ENCODE measurements at regions not wholly inside any gene's neighbourhood (a gene's known extent, or its start where the extent isn't known, plus 50 kb on each side); places are given as distances from the start of the nearest gene placed in this dataset.

GRCh38 chr6:14858808-14859207, 387.1 kb upstream of the JARID2 start:
- Histone ChIP-seq H4K20me1 (ENCODE audit: insufficient read depth, poor library complexity, severe bottlenecking) (no peaks in the 10 kb centered on the region), H3K9me2 (replicated peaks; ENCODE audit: insufficient read depth) (no peaks in the 10 kb centered on the region), H2AFZ (no peak overlapping the region), H3K79me2 (no peaks in the 10 kb centered on the region), H3K27ac (no peak overlapping the region), H3K4me3 (no peak overlapping the region), H3K36me3 (replicated peaks; ENCODE audit: insufficient read depth, low read depth) (no peaks in the 10 kb centered on the region), H3K27me3 (no peaks in the 10 kb centered on the region), H3K4me2 (no peak overlapping the region), H3K9me3 (ENCODE audit: low read depth) (no peaks in the 10 kb centered on the region), H3K4me1 (ENCODE audit: insufficient read depth) (no peaks in the 10 kb centered on the region)
- TF ChIP-seq EZH2 (IDR thresholded peaks at IDR 0.05; ENCODE audit: borderline replicate concordance) (no peak), EZH2phosphoT487 (IDR thresholded peaks at IDR 0.05; ENCODE audit: low read depth, severe bottlenecking, unreplicated experiment) (no peak), CTCF (IDR thresholded peaks at IDR 0.05; ENCODE audit: poor library complexity) (no peak)
- DNase-seq (ENCODE audit: low spot score), result no peak
- 94% methylated on average over 4 of the region's 4 CpGs for WGBS (ENCODE audit: low lambda C conversion rate, missing lambda C conversion rate)

GRCh38 chr6:14860774-14861173, 385.1 kb upstream of the JARID2 start:
- Histone ChIP-seq H3K79me2 (no peaks in the 10 kb centered on the region), H3K27ac (no peak overlapping the region), H3K9me2 (replicated peaks; ENCODE audit: insufficient read depth) (no peaks in the 10 kb centered on the region), H3K9me3 (ENCODE audit: low read depth) (no peaks in the 10 kb centered on the region), H3K4me3 (no peak overlapping the region), H3K27me3 (peaks cover 3% of the 10 kb centered on the region), H2AFZ (no peak overlapping the region), H3K36me3 (replicated peaks; ENCODE audit: insufficient read depth, low read depth) (no peaks in the 10 kb centered on the region), H3K4me1 (ENCODE audit: insufficient read depth) (no peaks in the 10 kb centered on the region), H3K4me2 (no peak overlapping the region), H4K20me1 (ENCODE audit: insufficient read depth, poor library complexity, severe bottlenecking) (no peaks in the 10 kb centered on the region)
- no peak for TF ChIP-seq EZH2phosphoT487 (IDR thresholded peaks at IDR 0.05; ENCODE audit: low read depth, severe bottlenecking, unreplicated experiment)
- no peak for TF ChIP-seq EZH2 (IDR thresholded peaks at IDR 0.05; ENCODE audit: borderline replicate concordance)
- no peak for TF ChIP-seq CTCF (IDR thresholded peaks at IDR 0.05; ENCODE audit: poor library complexity)
- WGBS (ENCODE audit: low lambda C conversion rate, missing lambda C conversion rate), result 82% methylated on average over 2 of the region's 2 CpGs
- DNase-seq (ENCODE audit: low spot score), result no peak

GRCh38 chr6:14861491-14861943, 384.4 kb upstream of the JARID2 start:
- no peak overlapping the region for H3K27ac ChIP-seq
- WGBS (ENCODE audit: low lambda C conversion rate, missing lambda C conversion rate), result 93% methylated on average over 4 of the region's 4 CpGs
- no peak overlapping the region for H3K4me3 ChIP-seq
- H3K9me3 ChIP-seq (ENCODE audit: low read depth), result no peaks in the 10 kb centered on the region
- H3K4me2 ChIP-seq, result no peak overlapping the region
- peaks cover 3% of the 10 kb centered on the region for H3K27me3 ChIP-seq
- H3K79me2 ChIP-seq, result no peaks in the 10 kb centered on the region
- H3K9me2 ChIP-seq (replicated peaks; ENCODE audit: insufficient read depth), result no peaks in the 10 kb centered on the region
- H4K20me1 ChIP-seq (ENCODE audit: insufficient read depth, poor library complexity, severe bottlenecking), result no peaks in the 10 kb centered on the region
- DNase-seq (ENCODE audit: low spot score), result no peak
- no peak overlapping the region for H2AFZ ChIP-seq
- H3K36me3 ChIP-seq (replicated peaks; ENCODE audit: insufficient read depth, low read depth), result no peaks in the 10 kb centered on the region
- TF ChIP-seq EZH2 (IDR thresholded peaks at IDR 0.05; ENCODE audit: borderline replicate concordance) (no peak), CTCF (IDR thresholded peaks at IDR 0.05; ENCODE audit: poor library complexity) (no peak), EZH2phosphoT487 (IDR thresholded peaks at IDR 0.05; ENCODE audit: low read depth, severe bottlenecking, unreplicated experiment) (no peak)
- no peaks in the 10 kb centered on the region for H3K4me1 ChIP-seq (ENCODE audit: insufficient read depth)

GRCh38 chr6:14862845-14863244, 383.0 kb upstream of the JARID2 start:
- no peak for DNase-seq (ENCODE audit: low spot score)
- Histone ChIP-seq H2AFZ (no peak overlapping the region), H3K4me2 (no peak overlapping the region), H3K4me3 (no peak overlapping the region), H3K79me2 (no peaks in the 10 kb centered on the region), H3K27me3 (peaks cover 3% of the 10 kb centered on the region), H3K36me3 (replicated peaks; ENCODE audit: insufficient read depth, low read depth) (no peaks in the 10 kb centered on the region), H3K9me2 (replicated peaks; ENCODE audit: insufficient read depth) (no peaks in the 10 kb centered on the region), H3K27ac (no peak overlapping the region), H4K20me1 (ENCODE audit: insufficient read depth, poor library complexity, severe bottlenecking) (no peaks in the 10 kb centered on the region), H3K9me3 (ENCODE audit: low read depth) (no peaks in the 10 kb centered on the region), H3K4me1 (ENCODE audit: insufficient read depth) (no peaks in the 10 kb centered on the region)
- 96% methylated on average over 3 of the region's 3 CpGs for WGBS (ENCODE audit: low lambda C conversion rate, missing lambda C conversion rate)
- TF ChIP-seq CTCF (IDR thresholded peaks at IDR 0.05; ENCODE audit: poor library complexity) (no peak), EZH2phosphoT487 (IDR thresholded peaks at IDR 0.05; ENCODE audit: low read depth, severe bottlenecking, unreplicated experiment) (no peak), EZH2 (IDR thresholded peaks at IDR 0.05; ENCODE audit: borderline replicate concordance) (no peak)
